Astrocyte (in vitro differentiated cells and primary cell): ENCODE measurements at regions not wholly inside any gene's neighbourhood (a gene's known extent, or its start where the extent isn't known, plus 50 kb on each side); places are given as distances from the start of the nearest gene placed in this dataset.

ENCODE experiments used
- CTCF ChIP-seq: IDR thresholded peaks from 2 replicates; pipeline ENCODE4 v1.5.1; 2011; ENCODE audit warnings: low read depth, mild to moderate bottlenecking, inconsistent platforms, low read length, moderate library complexity; ENCODE audit not compliant: insufficient read depth
- EZH2 ChIP-seq: IDR thresholded peaks from 2 replicates; pipeline ENCODE4 v1.6.1; 2012; ENCODE audit warnings: mild to moderate bottlenecking, low read length, inconsistent platforms; ENCODE audit not compliant: insufficient read depth

DNA sequence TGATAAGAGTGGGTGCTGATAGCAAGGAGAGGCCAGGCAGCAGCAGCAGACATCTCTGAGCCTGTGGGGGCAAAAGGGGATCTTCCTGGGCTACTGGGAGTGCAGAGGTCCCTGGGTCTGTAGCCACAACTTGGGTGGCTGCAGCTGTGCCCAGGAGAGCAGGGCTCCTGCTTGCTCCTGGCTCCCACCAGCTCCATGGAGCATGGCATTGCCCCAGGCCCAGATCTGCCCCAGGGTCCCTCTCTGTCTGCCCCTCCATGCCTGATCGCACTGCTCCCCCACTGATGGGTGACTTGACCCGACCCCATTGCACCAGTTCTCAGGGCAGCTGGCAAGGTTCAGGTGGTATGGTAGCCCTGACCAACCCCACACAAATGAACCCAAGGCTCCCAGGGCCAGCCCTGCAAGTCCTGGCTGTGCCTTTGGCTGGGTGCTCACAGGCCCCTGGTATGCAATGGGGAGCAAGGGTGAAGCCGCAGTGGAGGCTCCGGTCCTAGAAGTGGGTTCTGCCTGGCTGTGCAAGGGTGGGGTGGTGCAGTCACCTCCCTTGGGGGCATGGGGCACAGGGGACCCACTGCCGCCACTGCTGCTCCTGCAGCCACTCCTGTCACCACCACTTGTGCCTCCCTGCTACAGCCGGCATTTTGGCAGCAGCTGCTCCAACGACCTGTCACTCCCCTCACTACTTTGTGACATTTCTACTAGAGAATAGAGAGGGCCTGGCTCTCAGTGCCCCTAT is 184.9 kb downstream of the NPFFR2 start:
- TF ChIP-seq CTCF = no peak
- no peak for TF ChIP-seq EZH2
